ENCODE measurements at regions not wholly inside any gene's neighbourhood (a gene's known extent, or its start where the extent isn't known, plus 50 kb on each side); places are given as distances from the start of the nearest gene placed in this dataset.

GRCh38 chr14:59013672-59014298 is 174.7 kb upstream of the DAAM1 start (continued):
- TF ChIP-seq ARID2 (CRISPR knock-in tag; IDR thresholded peaks at IDR 0.05; ENCODE audit: borderline replicate concordance), result no peak
- TF ChIP-seq TAF15 (IDR thresholded peaks at IDR 0.05; ENCODE audit: low read depth, low read length, poor library complexity, severe bottlenecking), result no peak
- no peak for TF ChIP-seq ZNF749 (CRISPR knock-in tag; IDR thresholded peaks at IDR 0.05; ENCODE audit: borderline replicate concordance)
- TF ChIP-seq ZNF510 (CRISPR knock-in tag; IDR thresholded peaks at IDR 0.05; ENCODE audit: low read depth), result no peak
- no peak for TF ChIP-seq IRF9 (CRISPR knock-in tag; IDR thresholded peaks at IDR 0.05; ENCODE audit: borderline replicate concordance)
- no peak for TF ChIP-seq DBP (CRISPR knock-in tag; IDR thresholded peaks at IDR 0.05; ENCODE audit: not compliant biosample characterization)
- no peak for TF ChIP-seq TAF1 (CRISPR knock-in tag; IDR thresholded peaks at IDR 0.05)
- no peak for TF ChIP-seq ZNF224 (CRISPR knock-in tag; IDR thresholded peaks at IDR 0.05)
- TF ChIP-seq CENPBD1 (CRISPR knock-in tag; IDR thresholded peaks at IDR 0.05; ENCODE audit: borderline replicate concordance, low read depth), result no peak
- TF ChIP-seq IKZF1 (IDR thresholded peaks at IDR 0.05), result no peak
- no peak for TF ChIP-seq ZNF879 (CRISPR knock-in tag; IDR thresholded peaks at IDR 0.05)
- TF ChIP-seq ZNF574 (CRISPR knock-in tag; IDR thresholded peaks at IDR 0.05), result no peak
- TF ChIP-seq SP5 (CRISPR knock-in tag; IDR thresholded peaks at IDR 0.05; ENCODE audit: borderline replicate concordance, low read depth), result no peak
- no peak for TF ChIP-seq HMGXB3 (CRISPR knock-in tag; IDR thresholded peaks at IDR 0.05; ENCODE audit: borderline replicate concordance)
- peak; percentile 90 for TF ChIP-seq ZNF331 (CRISPR knock-in tag; IDR thresholded peaks at IDR 0.05)
- TF ChIP-seq ZNF121 (CRISPR knock-in tag; IDR thresholded peaks at IDR 0.05), result no peak
- no peak for TF ChIP-seq ZNF572 (CRISPR knock-in tag; IDR thresholded peaks at IDR 0.05)
- TF ChIP-seq PAWR (CRISPR knock-in tag; IDR thresholded peaks at IDR 0.05; ENCODE audit: borderline replicate concordance), result no peak
- TF ChIP-seq ASH2L (IDR thresholded peaks at IDR 0.05; ENCODE audit: insufficient read length, low read depth, low read length), result no peak
- peak; percentile 52 for TF ChIP-seq HOXA3 (CRISPR knock-in tag; IDR thresholded peaks at IDR 0.05)
- TF ChIP-seq NR3C1 (CRISPR knock-in tag; IDR thresholded peaks at IDR 0.05), result no peak
- TF ChIP-seq SYNCRIP (IDR thresholded peaks at IDR 0.05; ENCODE audit: insufficient read depth, low read depth, low read length), result no peak

Data from HepG2 (cell line).